ENCODE measurements at regions not wholly inside any gene's neighbourhood (a gene's known extent, or its start where the extent isn't known, plus 50 kb on each side); places are given as distances from the start of the nearest gene placed in this dataset.

DNA sequence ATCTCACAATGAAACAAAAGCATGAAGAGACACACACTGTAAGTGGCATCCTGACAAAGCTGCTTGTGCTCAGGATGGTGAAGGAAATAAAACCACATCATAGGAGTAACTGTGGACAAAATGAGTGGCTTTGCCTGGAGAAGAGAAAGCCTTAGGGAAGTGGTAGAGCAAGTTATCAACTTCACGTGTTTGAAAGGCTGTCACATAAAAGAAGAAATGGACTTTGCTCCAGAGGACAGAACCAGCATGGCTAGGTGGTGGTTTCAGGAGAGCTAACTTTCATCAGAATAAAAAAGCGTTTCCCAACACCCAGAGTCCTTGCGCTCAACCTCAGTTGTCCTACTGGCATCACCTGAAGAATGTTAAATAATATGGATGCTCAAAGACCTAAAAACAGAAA lies 139.9 kb downstream of the SETD4 start:
- H3K27ac ChIP-seq (ENCODE audit: low read depth in 1 of 2, low read length in 1 of 2) = no peak overlapping the region
- H3K36me3 ChIP-seq (ENCODE audit: control insufficient read depth in 4 of 4, insufficient read depth in 4 of 4, low read length in 4 of 4) = no peaks in the 10 kb centered on the region
- 76 to 78% methylated on average over 3 of the region's 3 CpGs for WGBS, 2 donors
- DNase-seq (no peak), ATAC-seq (ENCODE audit: insufficient read depth, low FRiP score) (no peak)
- peaks cover 0 to 2% (median 0%) of the 10 kb centered on the region in 5 donors for H3K4me1 ChIP-seq (ENCODE audit: control insufficient read depth in 5 of 5, insufficient read depth in 5 of 5, low read length in 5 of 5)
- H3K27me3 ChIP-seq (ENCODE audit: control insufficient read depth in 3 of 3, insufficient read depth in 3 of 3, low read length in 2 of 3) = no peaks in the 10 kb centered on the region
- TF ChIP-seq, protein P1, sequence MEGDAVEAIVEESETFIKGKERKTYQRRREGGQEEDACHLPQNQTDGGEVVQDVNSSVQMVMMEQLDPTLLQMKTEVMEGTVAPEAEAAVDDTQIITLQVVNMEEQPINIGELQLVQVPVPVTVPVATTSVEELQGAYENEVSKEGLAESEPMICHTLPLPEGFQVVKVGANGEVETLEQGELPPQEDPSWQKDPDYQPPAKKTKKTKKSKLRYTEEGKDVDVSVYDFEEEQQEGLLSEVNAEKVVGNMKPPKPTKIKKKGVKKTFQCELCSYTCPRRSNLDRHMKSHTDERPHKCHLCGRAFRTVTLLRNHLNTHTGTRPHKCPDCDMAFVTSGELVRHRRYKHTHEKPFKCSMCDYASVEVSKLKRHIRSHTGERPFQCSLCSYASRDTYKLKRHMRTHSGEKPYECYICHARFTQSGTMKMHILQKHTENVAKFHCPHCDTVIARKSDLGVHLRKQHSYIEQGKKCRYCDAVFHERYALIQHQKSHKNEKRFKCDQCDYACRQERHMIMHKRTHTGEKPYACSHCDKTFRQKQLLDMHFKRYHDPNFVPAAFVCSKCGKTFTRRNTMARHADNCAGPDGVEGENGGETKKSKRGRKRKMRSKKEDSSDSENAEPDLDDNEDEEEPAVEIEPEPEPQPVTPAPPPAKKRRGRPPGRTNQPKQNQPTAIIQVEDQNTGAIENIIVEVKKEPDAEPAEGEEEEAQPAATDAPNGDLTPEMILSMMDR (IDR thresholded peaks at IDR 0.05; ENCODE audit: control extremely low read depth, extremely low read depth) = no peak
- no peak overlapping the region for H3K4me3 ChIP-seq
- no peaks in the 10 kb centered on the region for H3K9me3 ChIP-seq (ENCODE audit: control insufficient read depth in 4 of 4, insufficient read depth in 3 of 4, low read length in 3 of 4)
- no peak overlapping the region for H3K9ac ChIP-seq (ENCODE audit: insufficient read depth in 1 of 2, low read length in 2 of 2)

- ATAC-seq (ENCODE audit: insufficient read depth, low FRiP score) = no peak
- TF ChIP-seq, protein P1 (IDR thresholded peaks at IDR 0.05; ENCODE audit: control extremely low read depth, extremely low read depth) = no peak
- 79 to 92% methylated on average over 1 of the region's 1 CpG for WGBS, 2 donors
- Histone ChIP-seq H3K9me3 (ENCODE audit: control insufficient read depth in 4 of 4, insufficient read depth in 3 of 4, low read length in 3 of 4) (peaks cover 0 to 2% (median 0%) of the 10 kb centered on the region in 4 donors), H3K36me3 (ENCODE audit: control insufficient read depth in 4 of 4, insufficient read depth in 4 of 4, low read length in 4 of 4) (no peaks in the 10 kb centered on the region), H3K4me3 (no peak overlapping the region), H3K27me3 (ENCODE audit: control insufficient read depth in 3 of 3, insufficient read depth in 3 of 3, low read length in 2 of 3) (no peaks in the 10 kb centered on the region), H3K27ac (ENCODE audit: low read depth in 1 of 2, low read length in 1 of 2) (no peak overlapping the region), H3K4me1 (ENCODE audit: control insufficient read depth in 5 of 5, insufficient read depth in 5 of 5, low read length in 5 of 5) (no peaks in the 10 kb centered on the region), H3K9ac (ENCODE audit: insufficient read depth in 1 of 2, low read length in 2 of 2) (no peak overlapping the region)
- no peak for DNase-seq
These were observed 145.3 kb downstream of the SETD4 start for GRCh38 chr21:35915030-35915429.

- no peak for ATAC-seq (ENCODE audit: insufficient read depth, low FRiP score)
- H3K4me3 ChIP-seq = no peak overlapping the region
- H3K36me3 ChIP-seq (ENCODE audit: control insufficient read depth in 4 of 4, insufficient read depth in 4 of 4, low read length in 4 of 4) = no peaks in the 10 kb centered on the region
- H3K27ac ChIP-seq (ENCODE audit: low read depth in 1 of 2, low read length in 1 of 2) = no peak overlapping the region
- 72 to 92% methylated on average over 4 of the region's 4 CpGs for WGBS, 2 donors
- no peaks in the 10 kb centered on the region for H3K27me3 ChIP-seq (ENCODE audit: control insufficient read depth in 3 of 3, insufficient read depth in 3 of 3, low read length in 2 of 3)
- H3K4me1 ChIP-seq (ENCODE audit: control insufficient read depth in 5 of 5, insufficient read depth in 5 of 5, low read length in 5 of 5) = no peaks in the 10 kb centered on the region
- peaks cover 0 to 2% (median 0%) of the 10 kb centered on the region in 4 donors for H3K9me3 ChIP-seq (ENCODE audit: control insufficient read depth in 4 of 4, insufficient read depth in 3 of 4, low read length in 3 of 4)
- no peak overlapping the region for H3K9ac ChIP-seq (ENCODE audit: insufficient read depth in 1 of 2, low read length in 2 of 2)
- TF ChIP-seq, protein P1 (IDR thresholded peaks at IDR 0.05; ENCODE audit: control extremely low read depth, extremely low read depth) = no peak
- DNase-seq = peak in 2 of 3 donors; percentile 23 to 48
These were observed 148.7 kb downstream of the SETD4 start for GRCh38 chr21:35911412-35912191.
